Stimulated activated CD4-positive, alpha-beta T cell treated with anti-CD3 and anti-CD28 coated beads, TNF-alpha, amount 100 ng/mL, for 1 hour (primary cell): ENCODE measurements at regions not wholly inside any gene's neighbourhood (a gene's known extent, or its start where the extent isn't known, plus 50 kb on each side); places are given as distances from the start of the nearest gene placed in this dataset.

ENCODE experiments used
- DNase-seq, 3 donors: peaks; one replicate each; pipeline ENCODE4 v3.0.0-alpha.2; 2020; ENCODE audit warnings: low read depth in 3 of 3, low spot score in 1 of 3

GRCh38 chr9:90311811-90312210, 330.8 kb downstream of the DIRAS2 start:
- DNase-seq: no peak

- DNase-seq: no peak
Measured at GRCh38 chr9:90322296-90322695, 320.3 kb downstream of the DIRAS2 start.

- no peak for DNase-seq
Measured at GRCh38 chr9:90325913-90326653, 316.5 kb downstream of the DIRAS2 start.

- DNase-seq: no peak
Measured at GRCh38 chr9:90330231-90330630, 312.4 kb downstream of the DIRAS2 start.

- DNase-seq: no peak
Measured at GRCh38 chr9:90331826-90332575, 310.6 kb downstream of the DIRAS2 start.

- DNase-seq: no peak
Measured at GRCh38 chr9:90333226-90333625, 309.4 kb downstream of the DIRAS2 start.

- DNase-seq: no peak
Measured at GRCh38 chr9:90340421-90340820, 302.2 kb downstream of the DIRAS2 start.

GRCh38 chr9:90342607-90343006, 300.0 kb downstream of the DIRAS2 start:
- DNase-seq: no peak

GRCh38 chr9:90343366-90343765, 299.3 kb downstream of the DIRAS2 start:
- no peak for DNase-seq

GRCh38 chr9:90343991-90344390, 298.6 kb downstream of the DIRAS2 start:
- no peak for DNase-seq

GRCh38 chr9:90365666-90366065, 277.0 kb downstream of the DIRAS2 start:
- no peak for DNase-seq

- no peak for DNase-seq
Measured at GRCh38 chr9:90368241-90368640, 274.4 kb downstream of the DIRAS2 start.

- DNase-seq: no peak
Measured at GRCh38 chr9:90368928-90369327, 273.7 kb downstream of the DIRAS2 start.

GRCh38 chr9:90379771-90380170, 262.9 kb downstream of the DIRAS2 start:
- DNase-seq: no peak

GRCh38 chr9:90385146-90385545, 257.5 kb downstream of the DIRAS2 start:
- DNase-seq: no peak

- DNase-seq: no peak
Measured at GRCh38 chr9:90393365-90394152, 249.1 kb downstream of the DIRAS2 start.

GRCh38 chr9:90394871-90395270, 247.8 kb downstream of the DIRAS2 start:
- no peak for DNase-seq

GRCh38 chr9:90400091-90400490, 242.5 kb downstream of the DIRAS2 start:
- no peak for DNase-seq

- no peak for DNase-seq
Measured at GRCh38 chr9:90408659-90409058, 234.0 kb downstream of the DIRAS2 start.

GRCh38 chr9:90419221-90419851, 223.3 kb downstream of the DIRAS2 start:
- no peak for DNase-seq

- no peak for DNase-seq
Measured at GRCh38 chr9:90420211-90420610, 222.4 kb downstream of the DIRAS2 start.
